Stomach (tissue), 4 donors: ENCODE measurements at regions not wholly inside any gene's neighbourhood (a gene's known extent, or its start where the extent isn't known, plus 50 kb on each side); places are given as distances from the start of the nearest gene placed in this dataset.

Source experiments
- CTCF ChIP-seq, 7 experiments: fragments of 450-650 bp in 4 of 7; fragments of 200-600 bp in 3 of 7; sonication (generic) in 3 of 7; IDR thresholded peaks; one replicate each; pipeline ENCODE4 v1.5.1; 2016 to 2019; ENCODE audit warnings: antibody characterized with exemption in 7 of 7, control low read depth in 2 of 7, mild to moderate bottlenecking in 1 of 7
- EP300 ChIP-seq: sonication (generic); formaldehyde crosslinking; IDR thresholded peaks from one replicate; pipeline ENCODE4 v1.6.1; 2017; ENCODE audit warnings: antibody characterized with exemption
- POLR2A ChIP-seq, 4 donors: fragments of 450-650 bp; IDR thresholded peaks; one replicate each; pipeline ENCODE4 v1.6.1; 2016; ENCODE audit warnings: antibody characterized with exemption in 4 of 4, control low read depth in 2 of 4, mild to moderate bottlenecking in 1 of 4, moderate library complexity in 1 of 4
- POLR2AphosphoS5 ChIP-seq, 3 donors: sonication (generic); formaldehyde crosslinking; IDR thresholded peaks; one replicate each; pipeline ENCODE4 v1.6.1; 2016; ENCODE audit warnings: antibody characterized with exemption in 3 of 3

DNA sequence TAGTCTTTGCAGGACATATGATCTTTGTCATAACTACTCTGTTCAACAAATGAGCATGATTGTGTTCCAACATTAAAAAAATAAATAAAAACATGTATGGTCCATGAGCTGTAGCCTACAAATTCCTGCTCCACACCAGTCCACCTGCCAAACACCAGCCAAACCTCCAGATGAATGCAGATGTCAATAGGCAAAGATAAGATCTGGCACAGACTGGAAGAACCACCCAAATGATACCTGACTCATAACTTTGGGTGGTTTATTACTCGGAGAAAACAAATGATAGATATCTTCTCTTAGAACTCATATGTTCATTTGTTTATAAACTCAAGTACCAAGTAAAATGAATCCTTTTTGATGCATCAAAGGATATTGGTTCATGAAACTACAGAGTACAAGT, 425.1 kb downstream of the GBA3 start:
- TF ChIP-seq CTCF (IDR thresholded peaks at IDR 0.05), result no peak
- no peak for TF ChIP-seq EP300
- TF ChIP-seq POLR2A (IDR thresholded peaks at IDR 0.05), result no peak
- TF ChIP-seq POLR2AphosphoS5 (IDR thresholded peaks at IDR 0.05), result no peak
